ENCODE measurements at regions not wholly inside any gene's neighbourhood (a gene's known extent, or its start where the extent isn't known, plus 50 kb on each side); places are given as distances from the start of the nearest gene placed in this dataset.

DNA sequence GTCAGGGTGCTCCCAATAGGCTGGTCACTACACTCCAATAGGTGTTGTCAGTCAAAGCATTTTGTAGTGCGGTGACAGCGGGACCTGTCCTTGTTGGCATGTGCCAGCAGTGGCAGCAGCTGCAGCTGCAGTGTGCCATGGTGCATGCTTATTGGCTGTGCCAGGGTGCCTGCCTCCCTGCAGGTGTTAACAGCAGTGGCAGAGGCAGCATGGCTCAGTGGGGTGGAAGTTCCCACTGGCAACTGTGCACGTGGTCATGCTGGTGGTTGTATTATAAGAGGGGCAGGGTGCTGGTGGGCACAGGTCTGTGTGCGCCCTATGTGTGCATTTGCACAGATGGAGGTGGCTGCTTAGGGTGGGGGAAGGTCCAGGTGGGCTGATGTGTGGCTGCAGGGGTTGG is 133.7 kb upstream of the EDIL3 start:
- no peaks in the 10 kb centered on the region for H3K4me1 ChIP-seq (ENCODE audit: insufficient read depth)
- no peaks in the 10 kb centered on the region for H3K9me2 ChIP-seq (replicated peaks; ENCODE audit: insufficient read depth)
- no peak overlapping the region for H2AFZ ChIP-seq
- no peaks in the 10 kb centered on the region for H3K36me3 ChIP-seq (replicated peaks; ENCODE audit: insufficient read depth, low read depth)
- H3K4me3 ChIP-seq: no peak overlapping the region
- no peaks in the 10 kb centered on the region for H3K9me3 ChIP-seq (ENCODE audit: low read depth)
- H3K4me2 ChIP-seq: no peak overlapping the region
- no peaks in the 10 kb centered on the region for H3K79me2 ChIP-seq
- no peaks in the 10 kb centered on the region for H4K20me1 ChIP-seq (ENCODE audit: insufficient read depth, poor library complexity, severe bottlenecking)
- no peaks in the 10 kb centered on the region for H3K27me3 ChIP-seq
- WGBS (ENCODE audit: low lambda C conversion rate, missing lambda C conversion rate): 95% methylated on average over 4 of the region's 4 CpGs
- TF ChIP-seq EZH2phosphoT487 (IDR thresholded peaks at IDR 0.05; ENCODE audit: low read depth, severe bottlenecking, unreplicated experiment): no peak
- TF ChIP-seq EZH2 (IDR thresholded peaks at IDR 0.05; ENCODE audit: borderline replicate concordance): no peak
- no peak for TF ChIP-seq CTCF (IDR thresholded peaks at IDR 0.05; ENCODE audit: poor library complexity)
- no peak for DNase-seq (ENCODE audit: low spot score)
- H3K27ac ChIP-seq: no peak overlapping the region

DNA sequence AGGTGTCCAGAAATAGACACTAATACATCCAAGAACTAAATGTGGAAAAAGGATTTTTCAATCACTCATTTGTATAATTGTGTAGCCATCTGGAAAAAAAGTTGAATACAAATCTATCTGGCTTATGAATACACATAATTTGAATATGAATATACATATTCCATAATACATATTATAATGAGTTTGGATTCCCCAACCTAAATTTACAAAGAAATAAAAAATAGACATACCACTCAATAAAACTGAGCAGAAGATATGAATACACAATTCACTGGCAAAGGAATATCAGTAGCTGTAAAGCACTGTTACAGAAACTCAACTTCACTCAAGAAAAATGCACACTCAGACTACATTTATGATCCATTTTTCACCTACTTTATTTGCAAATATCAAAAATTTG is 121.9 kb upstream of the EDIL3 start:
- Histone ChIP-seq H3K4me3 (no peak overlapping the region), H3K79me2 (no peaks in the 10 kb centered on the region), H3K27ac (no peak overlapping the region), H2AFZ (no peak overlapping the region), H3K36me3 (replicated peaks; ENCODE audit: insufficient read depth, low read depth) (no peaks in the 10 kb centered on the region), H3K9me2 (replicated peaks; ENCODE audit: insufficient read depth) (no peaks in the 10 kb centered on the region), H4K20me1 (ENCODE audit: insufficient read depth, poor library complexity, severe bottlenecking) (no peaks in the 10 kb centered on the region), H3K27me3 (no peaks in the 10 kb centered on the region), H3K9me3 (ENCODE audit: low read depth) (no peaks in the 10 kb centered on the region), H3K4me2 (no peak overlapping the region), H3K4me1 (ENCODE audit: insufficient read depth) (no peaks in the 10 kb centered on the region)
- no peak for TF ChIP-seq EZH2 (IDR thresholded peaks at IDR 0.05; ENCODE audit: borderline replicate concordance)
- no peak for TF ChIP-seq EZH2phosphoT487 (IDR thresholded peaks at IDR 0.05; ENCODE audit: low read depth, severe bottlenecking, unreplicated experiment)
- no peak for TF ChIP-seq CTCF (IDR thresholded peaks at IDR 0.05; ENCODE audit: poor library complexity)
- DNase-seq (ENCODE audit: low spot score): no peak

DNA sequence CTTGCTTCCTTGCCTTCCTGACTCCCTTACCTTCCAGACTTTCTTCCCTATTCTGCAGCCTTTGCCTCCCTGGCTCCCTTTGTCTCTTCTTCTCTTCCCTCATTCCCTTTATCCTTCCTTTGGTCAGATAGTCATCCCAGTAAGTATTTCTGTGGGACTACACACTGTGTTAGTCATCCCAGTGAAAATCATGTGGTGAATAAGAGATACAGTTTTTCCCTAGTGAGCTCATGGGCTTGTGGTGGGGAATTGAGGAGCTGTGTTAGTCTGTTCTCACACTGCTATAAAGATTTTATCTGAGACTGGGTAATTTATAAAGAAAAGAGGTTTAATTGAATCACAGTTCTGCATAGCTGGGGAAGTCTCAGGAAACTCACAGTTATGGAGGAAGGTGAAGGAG is 109.8 kb upstream of the EDIL3 start:
- Histone ChIP-seq H3K27ac (no peak overlapping the region), H3K36me3 (replicated peaks; ENCODE audit: insufficient read depth, low read depth) (no peaks in the 10 kb centered on the region), H3K4me2 (no peak overlapping the region), H3K79me2 (no peaks in the 10 kb centered on the region), H4K20me1 (ENCODE audit: insufficient read depth, poor library complexity, severe bottlenecking) (no peaks in the 10 kb centered on the region), H2AFZ (no peak overlapping the region), H3K4me1 (ENCODE audit: insufficient read depth) (no peaks in the 10 kb centered on the region), H3K9me3 (ENCODE audit: low read depth) (no peaks in the 10 kb centered on the region), H3K4me3 (no peak overlapping the region), H3K27me3 (no peaks in the 10 kb centered on the region), H3K9me2 (replicated peaks; ENCODE audit: insufficient read depth) (no peaks in the 10 kb centered on the region)
- DNase-seq (ENCODE audit: low spot score): no peak
- TF ChIP-seq EZH2 (IDR thresholded peaks at IDR 0.05; ENCODE audit: borderline replicate concordance) (no peak), EZH2phosphoT487 (IDR thresholded peaks at IDR 0.05; ENCODE audit: low read depth, severe bottlenecking, unreplicated experiment) (no peak), CTCF (IDR thresholded peaks at IDR 0.05; ENCODE audit: poor library complexity) (no peak)

DNA sequence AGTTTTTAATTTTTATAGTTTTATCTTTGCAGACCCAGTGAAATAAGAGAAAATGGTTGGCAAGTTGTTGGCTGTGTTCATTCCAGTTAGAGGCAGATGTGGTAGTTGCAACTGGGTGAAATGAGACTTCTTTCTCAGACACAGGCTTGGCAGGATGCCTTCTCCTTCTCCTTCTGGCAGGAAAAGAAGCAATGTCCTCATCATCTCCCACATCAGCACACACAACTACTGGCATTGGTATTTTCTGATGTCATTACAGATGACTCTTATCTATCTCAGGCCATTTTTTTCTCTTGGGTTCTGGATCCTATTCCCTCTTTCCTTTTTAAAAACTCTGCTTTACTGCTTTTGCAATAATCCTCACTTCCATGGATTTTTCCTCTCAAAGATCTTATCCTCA is 103.3 kb upstream of the EDIL3 start:
- H3K4me2 ChIP-seq: no peak overlapping the region
- no peaks in the 10 kb centered on the region for H3K9me3 ChIP-seq (ENCODE audit: low read depth)
- H4K20me1 ChIP-seq (ENCODE audit: insufficient read depth, poor library complexity, severe bottlenecking): no peaks in the 10 kb centered on the region
- H3K79me2 ChIP-seq: no peaks in the 10 kb centered on the region
- no peaks in the 10 kb centered on the region for H3K9me2 ChIP-seq (replicated peaks; ENCODE audit: insufficient read depth)
- H3K4me3 ChIP-seq: no peak overlapping the region
- H2AFZ ChIP-seq: no peak overlapping the region
- no peaks in the 10 kb centered on the region for H3K36me3 ChIP-seq (replicated peaks; ENCODE audit: insufficient read depth, low read depth)
- H3K4me1 ChIP-seq (ENCODE audit: insufficient read depth): no peaks in the 10 kb centered on the region
- peak overlapping the region; percentile 23 for H3K27ac ChIP-seq
- no peaks in the 10 kb centered on the region for H3K27me3 ChIP-seq
- DNase-seq (ENCODE audit: low spot score): peak; percentile 48
- TF ChIP-seq EZH2 (IDR thresholded peaks at IDR 0.05; ENCODE audit: borderline replicate concordance) (no peak), CTCF (IDR thresholded peaks at IDR 0.05; ENCODE audit: poor library complexity) (no peak), EZH2phosphoT487 (IDR thresholded peaks at IDR 0.05; ENCODE audit: low read depth, severe bottlenecking, unreplicated experiment) (no peak)

All from hepatocyte (in vitro differentiated cells).